DND-41 (cell line): ENCODE measurements at regions not wholly inside any gene's neighbourhood (a gene's known extent, or its start where the extent isn't known, plus 50 kb on each side); places are given as distances from the start of the nearest gene placed in this dataset.

Source experiments
- ATAC-seq: fragments of 200-7000 bp; cut with Tn5 transposase; 3 replicates; pipeline ENCODE4 v1.9.1; 2021; ENCODE audit warnings: low read depth; ENCODE audit not compliant: insufficient read depth
- DNase-seq: peaks from one replicate; pipeline ENCODE4 v3.0.0-alpha.2; 2020
- H2AFZ ChIP-seq: 2 replicates; pipeline ENCODE4 v1.6.0; 2012; ENCODE audit warnings: low read depth, low read length
- H3K27ac ChIP-seq: 2 replicates; pipeline ENCODE4 v1.5.1; 2012; ENCODE audit warnings: low read length, inconsistent platforms
- H3K27me3 ChIP-seq: fragments of 200-600 bp; sonication (generic); 2 replicates; pipeline ENCODE4 v1.6.0; 2012; ENCODE audit warnings: low read length, mild to moderate bottlenecking, inconsistent platforms; ENCODE audit not compliant: insufficient read depth, poor library complexity
- H3K36me3 ChIP-seq: 2 replicates; pipeline ENCODE4 v1.5.1; 2012; ENCODE audit warnings: low read length, inconsistent platforms; ENCODE audit not compliant: insufficient read depth
- H3K4me1 ChIP-seq: 2 replicates; pipeline ENCODE4 v1.5.1; 2012; ENCODE audit warnings: mild to moderate bottlenecking, low read length; ENCODE audit not compliant: insufficient read depth
- H3K4me2 ChIP-seq: 2 replicates; pipeline ENCODE4 v1.6.0; 2012; ENCODE audit warnings: mild to moderate bottlenecking, moderate library complexity, low read length, inconsistent platforms; ENCODE audit not compliant: insufficient read depth
- H3K4me3 ChIP-seq, 2 experiments: fragments of 200-600 bp in 1 of 2; shearing (Covaris generic) in 1 of 2; 2 replicates each; pipeline ENCODE4 v1.5.1; 2012 to 2016; ENCODE audit warnings: inconsistent platforms in 2 of 2, low read length in 2 of 2, mild to moderate bottlenecking in 2 of 2, low read depth in 1 of 2, moderate library complexity in 1 of 2
- H3K79me2 ChIP-seq: 2 replicates; pipeline ENCODE4 v1.6.0; 2012; ENCODE audit warnings: low read length, inconsistent platforms; ENCODE audit not compliant: insufficient read depth
- H3K9ac ChIP-seq: 2 replicates; pipeline ENCODE4 v1.6.0; 2012; ENCODE audit warnings: low read depth, mild to moderate bottlenecking, inconsistent platforms, low read length, moderate library complexity
- H3K9me3 ChIP-seq: 2 replicates; pipeline ENCODE4 v1.5.1; 2012; ENCODE audit warnings: low read length, moderate library complexity, mild to moderate bottlenecking, inconsistent platforms; ENCODE audit not compliant: insufficient read depth, severe bottlenecking
- H4K20me1 ChIP-seq: 2 replicates; pipeline ENCODE4 v1.6.0; 2012; ENCODE audit warnings: low read length; ENCODE audit not compliant: insufficient read depth
- EZH2 ChIP-seq: IDR thresholded peaks from 3 replicates; pipeline ENCODE4 v1.6.1; 2012; ENCODE audit warnings: borderline replicate concordance, low read depth, mild to moderate bottlenecking, moderate library complexity, low read length, inconsistent platforms; ENCODE audit not compliant: severe bottlenecking
- TF ChIP-seq, protein P1 (sequence below): IDR thresholded peaks from 2 replicates; pipeline ENCODE4 v1.5.1; 2012; ENCODE audit warnings: borderline replicate concordance, low read length, moderate library complexity, mild to moderate bottlenecking; ENCODE audit not compliant: poor library complexity, severe bottlenecking; ENCODE audit errors: extremely low read depth

DNA sequence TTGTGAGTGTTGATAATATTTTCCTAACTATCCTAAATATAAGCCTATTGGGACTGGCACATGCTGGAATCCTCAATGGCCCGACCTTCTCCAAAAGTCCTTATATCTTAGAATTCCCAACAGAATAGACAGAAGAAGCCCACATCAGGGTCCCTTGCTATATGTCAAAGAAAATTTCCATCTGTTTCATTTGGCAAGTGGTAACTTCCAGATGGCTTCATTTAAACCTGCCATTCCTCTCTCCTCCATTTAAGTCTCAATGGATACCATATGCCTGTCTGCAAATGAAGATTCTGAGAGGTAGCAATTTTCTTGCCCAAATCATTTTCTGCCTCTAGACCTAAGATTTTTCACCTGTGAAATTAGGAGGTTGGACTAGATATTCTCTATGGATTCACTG is 73.1 kb upstream of the KCNA4 start:
- ATAC-seq (no peak), DNase-seq (no peak)
- Histone ChIP-seq H3K36me3 (no peaks in the 10 kb centered on the region), H3K4me3 (no peak overlapping the region), H3K9me3 (no peaks in the 10 kb centered on the region), H3K27ac (no peak overlapping the region), H3K79me2 (no peaks in the 10 kb centered on the region), H3K9ac (no peak overlapping the region), H3K4me1 (no peaks in the 10 kb centered on the region), H4K20me1 (no peaks in the 10 kb centered on the region), H3K27me3 (no peaks in the 10 kb centered on the region), H2AFZ (no peak overlapping the region), H3K4me2 (no peak overlapping the region)
- no peak for TF ChIP-seq EZH2
- TF ChIP-seq, protein P1, sequence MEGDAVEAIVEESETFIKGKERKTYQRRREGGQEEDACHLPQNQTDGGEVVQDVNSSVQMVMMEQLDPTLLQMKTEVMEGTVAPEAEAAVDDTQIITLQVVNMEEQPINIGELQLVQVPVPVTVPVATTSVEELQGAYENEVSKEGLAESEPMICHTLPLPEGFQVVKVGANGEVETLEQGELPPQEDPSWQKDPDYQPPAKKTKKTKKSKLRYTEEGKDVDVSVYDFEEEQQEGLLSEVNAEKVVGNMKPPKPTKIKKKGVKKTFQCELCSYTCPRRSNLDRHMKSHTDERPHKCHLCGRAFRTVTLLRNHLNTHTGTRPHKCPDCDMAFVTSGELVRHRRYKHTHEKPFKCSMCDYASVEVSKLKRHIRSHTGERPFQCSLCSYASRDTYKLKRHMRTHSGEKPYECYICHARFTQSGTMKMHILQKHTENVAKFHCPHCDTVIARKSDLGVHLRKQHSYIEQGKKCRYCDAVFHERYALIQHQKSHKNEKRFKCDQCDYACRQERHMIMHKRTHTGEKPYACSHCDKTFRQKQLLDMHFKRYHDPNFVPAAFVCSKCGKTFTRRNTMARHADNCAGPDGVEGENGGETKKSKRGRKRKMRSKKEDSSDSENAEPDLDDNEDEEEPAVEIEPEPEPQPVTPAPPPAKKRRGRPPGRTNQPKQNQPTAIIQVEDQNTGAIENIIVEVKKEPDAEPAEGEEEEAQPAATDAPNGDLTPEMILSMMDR = no peak

DNA sequence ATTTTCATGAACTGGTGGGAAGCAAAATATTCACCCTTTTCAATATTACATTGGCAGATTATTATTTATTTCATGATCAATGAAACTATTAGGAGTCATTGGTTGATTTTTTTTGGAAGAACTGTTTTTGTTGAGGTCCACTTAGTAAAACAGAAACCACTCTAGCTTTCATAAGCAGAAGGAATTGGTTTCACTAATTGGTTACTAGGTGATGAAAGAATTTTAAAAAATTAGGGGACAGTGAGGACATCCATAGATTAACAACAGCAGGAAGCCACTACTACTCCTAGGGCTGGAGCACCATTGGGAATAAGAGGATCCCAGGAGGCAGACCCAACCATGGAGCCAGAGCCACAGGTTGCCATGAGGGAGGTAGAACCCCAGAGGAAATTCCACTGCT is 74.4 kb upstream of the KCNA4 start:
- Histone ChIP-seq H3K79me2 (no peaks in the 10 kb centered on the region), H3K27ac (no peak overlapping the region), H3K4me1 (no peaks in the 10 kb centered on the region), H3K4me3 (no peak overlapping the region), H3K27me3 (no peaks in the 10 kb centered on the region), H4K20me1 (no peaks in the 10 kb centered on the region), H3K4me2 (no peak overlapping the region), H3K9me3 (no peaks in the 10 kb centered on the region), H3K36me3 (no peaks in the 10 kb centered on the region), H2AFZ (no peak overlapping the region), H3K9ac (no peak overlapping the region)
- no peak for DNase-seq
- TF ChIP-seq, protein P1 = no peak
- TF ChIP-seq EZH2 = no peak
- ATAC-seq = no peak

DNA sequence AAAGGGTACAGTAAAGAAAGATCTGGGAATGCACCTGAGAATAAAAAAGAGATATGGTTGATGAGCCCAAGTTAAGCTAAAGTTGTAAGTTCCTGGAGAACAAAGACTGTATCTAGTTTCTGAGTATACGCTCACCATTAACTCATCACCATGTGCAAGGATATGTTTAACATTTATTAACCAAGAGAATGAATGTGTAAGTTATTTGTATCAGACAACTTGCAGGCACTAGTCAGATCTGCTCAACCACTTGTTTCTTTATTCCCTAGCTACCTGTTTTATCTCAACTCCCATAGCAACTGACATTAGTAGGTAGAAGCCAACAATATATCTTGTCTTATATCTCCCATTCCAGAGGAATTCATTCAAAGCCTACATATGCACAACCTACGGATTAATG is 74.9 kb upstream of the KCNA4 start:
- Histone ChIP-seq H3K4me2 (no peak overlapping the region), H3K27ac (no peak overlapping the region), H3K4me1 (no peaks in the 10 kb centered on the region), H3K27me3 (no peaks in the 10 kb centered on the region), H2AFZ (no peak overlapping the region), H3K9ac (no peak overlapping the region), H3K79me2 (no peaks in the 10 kb centered on the region), H4K20me1 (no peaks in the 10 kb centered on the region), H3K9me3 (no peaks in the 10 kb centered on the region), H3K4me3 (no peak overlapping the region), H3K36me3 (no peaks in the 10 kb centered on the region)
- TF ChIP-seq, protein P1 = no peak
- TF ChIP-seq EZH2 = no peak
- DNase-seq (no peak), ATAC-seq (no peak)

DNA sequence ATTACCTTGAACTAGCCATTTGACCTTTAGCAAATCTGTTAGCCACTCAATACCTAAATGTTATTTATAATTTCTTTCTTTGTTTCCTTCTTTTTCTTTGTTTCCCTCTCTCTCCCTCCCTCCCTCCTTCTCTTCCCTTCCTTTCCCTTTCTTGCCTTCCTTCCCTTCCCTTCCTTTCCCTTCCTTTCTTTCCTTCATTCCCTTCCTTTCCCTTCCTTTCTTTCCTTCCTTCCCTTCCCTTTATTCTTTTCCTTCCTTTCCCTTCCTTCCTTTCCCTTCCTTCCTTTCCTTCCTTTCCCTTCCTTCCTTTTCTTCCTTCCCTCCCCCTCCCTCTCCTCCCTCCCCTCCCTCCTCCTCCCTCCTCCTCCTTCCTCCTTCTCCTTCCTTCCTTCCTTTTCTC is 75.7 kb upstream of the KCNA4 start:
- no peaks in the 10 kb centered on the region for H3K9me3 ChIP-seq
- DNase-seq = no peak
- no peak for ATAC-seq
- H2AFZ ChIP-seq = no peak overlapping the region
- no peaks in the 10 kb centered on the region for H3K27me3 ChIP-seq
- no peak for TF ChIP-seq EZH2
- TF ChIP-seq, protein P1 = no peak
- H3K36me3 ChIP-seq = no peaks in the 10 kb centered on the region
- no peak overlapping the region for H3K4me2 ChIP-seq
- H3K4me1 ChIP-seq = no peaks in the 10 kb centered on the region
- no peaks in the 10 kb centered on the region for H3K79me2 ChIP-seq
- no peak overlapping the region for H3K9ac ChIP-seq
- no peak overlapping the region for H3K27ac ChIP-seq
- H4K20me1 ChIP-seq = no peaks in the 10 kb centered on the region
- H3K4me3 ChIP-seq = no peak overlapping the region
